Epidermal melanocyte (primary cell): ENCODE measurements at regions not wholly inside any gene's neighbourhood (a gene's known extent, or its start where the extent isn't known, plus 50 kb on each side); places are given as distances from the start of the nearest gene placed in this dataset.

ENCODE experiments used
- DNase-seq: peaks from one replicate; pipeline ENCODE4 v3.0.0; 2011; ENCODE audit warnings: low spot score; ENCODE audit not compliant: insufficient read length

GRCh38 chrY:14139521-14139920 is 83.5 kb downstream of the VCY1B start:
- no peak for DNase-seq

DNA sequence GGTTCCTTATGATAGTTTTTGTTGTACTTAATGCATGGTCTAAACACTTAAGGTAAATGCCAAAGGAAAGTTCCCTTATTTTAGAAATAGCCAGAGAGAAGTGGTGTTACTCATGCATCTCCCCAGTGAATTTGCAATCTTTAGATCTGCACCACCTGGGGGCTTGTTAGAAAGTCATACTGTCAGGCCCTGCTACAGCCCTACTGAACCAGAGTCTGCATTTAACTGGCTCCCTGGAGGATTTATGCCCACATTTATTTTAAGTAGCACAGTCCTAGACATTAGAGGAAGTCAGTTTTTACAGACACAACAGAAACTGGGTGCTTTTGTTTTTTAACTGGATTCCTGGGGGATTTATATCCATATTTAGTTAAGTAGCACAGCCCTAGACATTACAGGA is 89.6 kb downstream of the VCY1B start:
- no peak for DNase-seq

- DNase-seq, result no peak
Observed at GRCh38 chrY:14182776-14183175, 126.7 kb downstream of the VCY1B start.

DNA sequence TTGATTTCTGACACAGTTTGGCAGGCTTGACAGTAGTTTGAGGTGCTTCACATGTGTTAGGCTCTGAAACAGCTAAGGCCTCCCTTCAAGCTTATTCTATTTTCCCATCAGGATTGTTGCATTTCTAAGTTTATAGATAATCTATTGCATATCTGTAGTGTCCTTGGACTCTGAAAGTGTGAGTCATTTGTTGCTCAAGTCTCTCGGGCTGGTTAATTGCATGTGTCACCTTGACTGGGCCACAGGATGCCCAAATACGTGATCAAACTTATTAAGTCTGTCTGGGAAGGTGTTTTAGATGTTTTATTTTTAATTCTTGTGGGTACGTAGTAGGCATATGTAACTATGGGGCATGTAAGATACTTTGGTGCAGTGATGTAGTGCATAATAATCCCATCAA is 166.0 kb downstream of the VCY1B start:
- no peak for DNase-seq

GRCh38 chrY:14231703-14232102 is 175.7 kb downstream of the VCY1B start:
- DNase-seq, result no peak

GRCh38 chrY:14235070-14235469 is 179.0 kb downstream of the VCY1B start:
- no peak for DNase-seq

DNA sequence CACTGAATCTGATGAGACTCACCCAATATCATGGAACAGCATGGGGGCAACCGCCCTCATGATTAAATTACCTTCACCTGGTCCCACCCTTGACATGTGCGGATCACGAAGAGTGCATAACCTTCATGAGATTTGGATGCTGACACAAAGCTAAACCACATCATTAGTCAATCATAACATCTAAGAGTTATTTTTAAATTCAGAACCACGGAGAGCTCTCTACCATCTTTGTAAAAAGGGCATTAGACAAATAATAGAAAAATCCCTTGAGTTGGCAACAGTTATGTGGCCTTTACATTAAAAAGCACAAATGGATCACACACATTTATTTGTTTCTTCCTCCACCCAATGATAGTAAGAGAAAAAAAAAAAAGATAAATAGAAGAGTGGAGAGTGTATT is 182.2 kb downstream of the VCY1B start:
- no peak for DNase-seq

DNA sequence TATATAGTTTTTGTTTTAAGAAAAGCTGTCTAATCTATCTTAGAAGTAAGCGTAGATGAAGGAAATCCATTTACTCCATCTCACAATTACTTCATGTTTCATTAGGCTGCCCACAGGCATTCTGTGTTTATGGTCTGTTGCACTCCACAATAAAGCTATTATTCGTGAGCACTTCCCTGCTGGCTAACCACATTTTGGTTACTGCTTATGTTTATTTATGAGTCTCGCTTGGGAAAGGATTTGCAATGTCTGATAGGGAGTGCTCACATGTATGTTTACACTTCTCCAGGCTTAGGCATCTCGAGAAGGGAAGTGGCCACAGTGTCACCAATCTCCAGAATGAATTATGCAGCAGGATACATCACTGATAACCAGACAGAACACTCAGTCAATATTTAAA is 190.9 kb downstream of the VCY1B start:
- no peak for DNase-seq

- no peak for DNase-seq
Observed at GRCh38 chrY:14248878-14249576, 193.0 kb downstream of the VCY1B start.

GRCh38 chrY:14255965-14256816 is 200.2 kb downstream of the VCY1B start:
- no peak for DNase-seq

- no peak for DNase-seq
Observed at GRCh38 chrY:14256817-14257168, 200.8 kb downstream of the VCY1B start.

GRCh38 chrY:14277029-14277428 is 221.0 kb downstream of the VCY1B start:
- no peak for DNase-seq

DNA sequence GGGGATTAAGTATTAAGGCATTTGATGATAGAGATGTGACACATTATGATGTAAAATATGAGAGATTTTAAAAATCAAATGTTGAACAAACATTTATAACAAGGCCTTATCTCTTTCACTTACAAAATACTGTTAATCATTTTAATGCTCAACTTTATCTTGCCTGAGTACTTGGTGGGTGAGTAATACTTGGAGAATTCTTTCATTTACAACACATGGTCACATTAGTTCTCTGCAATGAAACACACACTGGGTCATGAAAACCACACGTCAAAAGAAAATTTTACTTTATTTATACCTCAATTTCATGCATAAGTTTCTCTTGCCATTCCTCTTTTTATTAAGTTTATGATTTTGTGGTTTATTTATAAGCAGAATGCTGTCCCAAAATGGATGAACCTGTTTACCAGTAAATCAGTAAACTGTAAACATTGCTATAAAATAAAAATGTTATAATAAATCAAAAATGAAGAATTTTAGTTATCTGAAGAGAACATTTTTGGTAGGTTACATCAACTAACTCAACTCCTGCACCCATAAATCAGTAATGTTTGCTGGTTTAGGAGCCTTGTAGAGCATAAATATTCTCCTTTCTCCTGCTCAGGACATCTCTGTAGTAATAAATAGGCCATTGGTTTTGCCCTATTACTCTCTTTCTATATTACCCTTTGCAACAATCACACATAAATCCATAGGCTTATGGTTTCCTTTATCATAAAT is 233.5 kb upstream of the NLGN4Y start:
- no peak for DNase-seq

DNA sequence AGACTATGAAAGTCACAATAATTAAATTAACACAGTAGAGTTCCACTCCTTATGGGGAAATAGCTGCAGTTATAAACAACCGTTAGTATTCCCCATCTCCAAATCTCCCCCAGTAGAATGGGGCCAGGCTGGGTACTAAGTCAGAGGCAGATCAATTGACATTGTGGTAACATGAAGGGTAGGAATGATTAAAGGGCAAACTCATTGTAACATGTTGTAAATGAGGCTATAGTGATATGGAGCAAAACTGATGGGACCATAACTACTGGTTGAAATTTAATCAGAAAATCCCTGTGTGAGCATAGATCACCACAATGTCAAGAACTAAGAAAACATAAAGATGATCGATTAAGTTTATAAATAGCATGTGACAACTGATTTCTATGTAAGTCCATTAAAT is 231.9 kb upstream of the NLGN4Y start:
- DNase-seq, result no peak

- no peak for DNase-seq
Observed at GRCh38 chrY:14300775-14301174, 223.6 kb upstream of the NLGN4Y start.

DNA sequence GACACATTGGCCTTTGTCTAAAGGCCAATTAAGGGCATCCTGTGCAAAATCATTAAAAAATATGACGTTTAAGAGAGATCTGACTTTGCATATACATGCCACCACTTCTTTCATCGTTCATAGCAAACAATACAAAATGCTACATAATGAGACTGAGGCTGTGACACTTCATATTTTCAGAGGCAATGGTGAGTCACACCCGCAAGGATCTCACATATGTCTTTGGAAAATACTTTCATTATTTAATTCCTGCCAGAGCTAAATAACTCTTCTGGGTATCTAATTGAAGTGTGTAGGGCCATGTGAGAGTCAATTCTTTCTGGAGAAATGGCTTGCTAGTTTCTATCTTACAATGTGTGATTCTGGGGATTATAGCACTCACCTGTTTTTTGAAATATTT is 222.8 kb upstream of the NLGN4Y start:
- DNase-seq, result no peak

- peak; percentile 57 for DNase-seq
Observed at GRCh38 chrY:14328677-14329345, 195.5 kb upstream of the NLGN4Y start.

GRCh38 chrY:14330362-14330761 is 194.0 kb upstream of the NLGN4Y start:
- DNase-seq, result no peak

GRCh38 chrY:14339524-14339923 is 184.8 kb upstream of the NLGN4Y start:
- DNase-seq, result no peak

- DNase-seq, result no peak
Observed at GRCh38 chrY:14340459-14341143, 183.7 kb upstream of the NLGN4Y start.

DNA sequence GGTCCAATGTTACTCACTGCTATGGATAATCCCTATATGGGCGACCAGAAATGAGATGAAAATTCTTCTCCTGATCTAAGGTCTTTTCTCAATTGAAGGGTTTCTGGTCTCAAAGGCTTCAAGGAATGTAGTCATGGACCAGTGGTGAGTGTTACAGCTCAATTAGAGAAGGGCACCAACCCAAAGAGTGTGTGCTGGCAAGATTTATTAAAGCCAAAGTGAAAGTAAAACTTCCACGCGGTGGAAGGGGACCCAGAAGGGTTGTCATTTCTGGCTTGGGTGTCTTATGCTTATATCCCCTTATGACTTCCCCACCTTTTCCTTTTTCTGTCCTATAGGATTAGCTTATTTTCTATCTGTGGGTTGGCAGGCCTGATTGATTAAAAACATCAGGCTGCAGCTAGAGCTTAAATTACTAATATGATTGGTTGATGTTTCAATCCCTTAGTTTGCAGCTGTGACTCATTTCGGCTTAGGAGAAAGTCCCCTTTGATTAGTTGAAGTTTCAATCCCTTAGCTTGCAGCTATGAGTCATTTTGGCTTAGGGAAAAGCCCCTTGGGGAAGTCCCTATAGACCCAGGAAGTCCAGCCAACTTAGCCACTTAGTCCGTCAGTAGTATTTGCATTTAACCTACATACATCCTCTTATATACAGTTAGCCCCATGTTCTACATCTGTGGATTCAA is 179.5 kb upstream of the NLGN4Y start:
- no peak for DNase-seq
